Caco-2 (cell line): ENCODE measurements at regions not wholly inside any gene's neighbourhood (a gene's known extent, or its start where the extent isn't known, plus 50 kb on each side); places are given as distances from the start of the nearest gene placed in this dataset.

Experiments used
- BruUV-seq: library from RNA; stranded (reverse); fragments of 400-500 nt; replicated peaks from 2 replicates; lab custom pipeline; 2021; lab: Mats Ljungman, UMichigan
- CTCF ChIA-PET: fragments of 300-600 bp; sonication (Branson Sonifier 250); formaldehyde crosslinking; loops from one replicate; lab custom pipeline; 2022; ENCODE audit warnings: antibody characterized with exemption; lab: Charles Lee
- POLR2A ChIA-PET: fragments of 300-600 bp; sonication (Branson Sonifier 250); formaldehyde crosslinking; loops from one replicate; lab custom pipeline; 2022; ENCODE audit warnings: antibody characterized with exemption; lab: Charles Lee
- DNase-seq, 2 experiments: peaks; one replicate each; pipeline versions ENCODE4 v3.0.0 to v3.0.0-alpha.2; 2020 to 2022
- H3K27me3 ChIP-seq: replicated peaks from 2 replicates; pipeline ENCODE4 v1.6.0; 2011; ENCODE audit warnings: low read length; ENCODE audit not compliant: control insufficient read depth, insufficient read depth
- H3K36me3 ChIP-seq: 2 replicates; pipeline ENCODE4 v1.5.1; 2011; ENCODE audit warnings: low read length; ENCODE audit not compliant: control insufficient read depth, insufficient read depth
- H3K4me1 ChIP-seq: fragments of 250-450 bp; sonication (Bioruptor Pico); 2 replicates; pipeline ENCODE4 v1.5.1; 2020; ENCODE audit warnings: mild to moderate bottlenecking
- H3K4me3 ChIP-seq: 2 replicates; pipeline ENCODE4 v1.5.1; 2011; ENCODE audit warnings: low read depth, mild to moderate bottlenecking, control low read depth, low read length
- H3K9me3 ChIP-seq: fragments of 250-450 bp; sonication (Bioruptor Pico); 2 replicates; pipeline ENCODE4 v1.5.1; 2020; ENCODE audit warnings: mild to moderate bottlenecking, moderate library complexity
- H3K27ac Mint-ChIP-seq: one replicate; pipeline ENCODE4 v1.8.0; 2022; ENCODE audit warnings: mixed read lengths; ENCODE audit not compliant: unreplicated experiment
- H3K27me3 Mint-ChIP-seq: one replicate; pipeline ENCODE4 v1.8.0; 2022; ENCODE audit warnings: mixed read lengths; ENCODE audit not compliant: insufficient read depth, unreplicated experiment
- H3K36me3 Mint-ChIP-seq: one replicate; pipeline ENCODE4 v1.8.0; 2022; ENCODE audit warnings: mild to moderate bottlenecking, mixed read lengths; ENCODE audit not compliant: insufficient read depth, unreplicated experiment
- H3K4me1 Mint-ChIP-seq: one replicate; pipeline ENCODE4 v1.8.0; 2022; ENCODE audit warnings: low read depth, mixed read lengths; ENCODE audit not compliant: unreplicated experiment
- H3K4me3 Mint-ChIP-seq: one replicate; pipeline ENCODE4 v1.8.0; 2022; ENCODE audit warnings: mild to moderate bottlenecking, moderate library complexity, mixed read lengths; ENCODE audit not compliant: unreplicated experiment
- H3K9me3 Mint-ChIP-seq: one replicate; pipeline ENCODE4 v1.8.0; 2022; ENCODE audit warnings: mixed read lengths; ENCODE audit not compliant: unreplicated experiment
- CTCF ChIP-seq, 2 experiments: fragments of 200-600 bp in 1 of 2; IDR thresholded peaks; 1 replicate in 1 of 2; 2 replicates in 1 of 2; pipeline versions ENCODE4 v1.5.1 to v1.8.0; 2011 to 2022; ENCODE audit warnings: antibody characterized with exemption in 1 of 2, control low read depth in 1 of 2, inconsistent platforms in 1 of 2, low read depth in 1 of 2, low read length in 1 of 2, mild to moderate bottlenecking in 1 of 2, moderate library complexity in 1 of 2; ENCODE audit not compliant: insufficient read depth in 1 of 2, severe bottlenecking in 1 of 2, unreplicated experiment in 1 of 2
- intact Hi-C: fragments of 100-400 bp; cut with micrococcal nuclease; formaldehyde crosslinking; loops from one replicate; pipeline ENCODE4 v1.10.0; 2022; ENCODE audit not compliant: unreplicated experiment

GRCh38 chr14:46490238-46490685 lies 161.3 kb downstream of the RPL10L start:
- H3K4me3 Mint-ChIP-seq, result no peak overlapping the region
- H3K27me3 Mint-ChIP-seq, result no peaks in the 10 kb centered on the region
- ChIA-PET POLR2A (no interaction called here), CTCF (no interaction called here)
- Histone ChIP-seq H3K36me3 (no peaks in the 10 kb centered on the region), H3K27me3 (no peaks in the 10 kb centered on the region), H3K4me3 (no peak overlapping the region), H3K4me1 (no peaks in the 10 kb centered on the region), H3K9me3 (no peaks in the 10 kb centered on the region)
- TF ChIP-seq CTCF (IDR thresholded peaks at IDR 0.05; ENCODE audit: insufficient read depth in 1 of 2, low read depth in 1 of 2, low read length in 1 of 2, severe bottlenecking in 1 of 2, unreplicated experiment in 1 of 2), result peak; percentile 38 to 56
- intact Hi-C loops, result loop anchor here (5.0 kb wide), 3 partner anchors 42 to 97 kb away; no protein-coding TSS in a partner anchor
- H3K4me1 Mint-ChIP-seq, result peaks cover 9% of the 10 kb centered on the region
- H3K9me3 Mint-ChIP-seq, result no peaks in the 10 kb centered on the region
- no peaks in the 10 kb centered on the region for H3K36me3 Mint-ChIP-seq
- no peak overlapping the region for H3K27ac Mint-ChIP-seq
- DNase-seq, result peak in 1 of 2 experiments; percentile 50
- BruUV-seq, result no TSS peak

GRCh38 chr14:46488374-46488773 lies 163.2 kb downstream of the RPL10L start:
- Histone ChIP-seq H3K4me1 (no peaks in the 10 kb centered on the region), H3K9me3 (no peaks in the 10 kb centered on the region), H3K4me3 (no peak overlapping the region), H3K36me3 (no peaks in the 10 kb centered on the region), H3K27me3 (no peaks in the 10 kb centered on the region)
- intact Hi-C loops, result no loop called here
- H3K36me3 Mint-ChIP-seq, result no peaks in the 10 kb centered on the region
- CTCF ChIA-PET, result no interaction called here
- no peak overlapping the region for H3K4me3 Mint-ChIP-seq
- no TSS peak for BruUV-seq
- H3K4me1 Mint-ChIP-seq, result peaks cover 9% of the 10 kb centered on the region
- DNase-seq, result no peak
- H3K9me3 Mint-ChIP-seq, result no peaks in the 10 kb centered on the region
- no peak for TF ChIP-seq CTCF (IDR thresholded peaks at IDR 0.05; ENCODE audit: insufficient read depth in 1 of 2, low read depth in 1 of 2, low read length in 1 of 2, severe bottlenecking in 1 of 2, unreplicated experiment in 1 of 2)
- no peak overlapping the region for H3K27ac Mint-ChIP-seq
- H3K27me3 Mint-ChIP-seq, result no peaks in the 10 kb centered on the region
- POLR2A ChIA-PET, result no interaction called here

- Mint-ChIP-seq H3K36me3 (no peaks in the 10 kb centered on the region), H3K27me3 (no peaks in the 10 kb centered on the region), H3K27ac (no peak overlapping the region), H3K4me1 (peaks cover 9% of the 10 kb centered on the region), H3K9me3 (no peaks in the 10 kb centered on the region), H3K4me3 (no peak overlapping the region)
- no peaks in the 10 kb centered on the region for H3K36me3 ChIP-seq
- ChIA-PET CTCF (no interaction called here), POLR2A (no interaction called here)
- no peak for TF ChIP-seq CTCF (IDR thresholded peaks at IDR 0.05; ENCODE audit: insufficient read depth in 1 of 2, low read depth in 1 of 2, low read length in 1 of 2, severe bottlenecking in 1 of 2, unreplicated experiment in 1 of 2)
- no peaks in the 10 kb centered on the region for H3K4me1 ChIP-seq
- BruUV-seq, result no TSS peak
- H3K4me3 ChIP-seq, result no peak overlapping the region
- no peaks in the 10 kb centered on the region for H3K9me3 ChIP-seq
- DNase-seq, result no peak
- no peaks in the 10 kb centered on the region for H3K27me3 ChIP-seq
- intact Hi-C loops, result no loop called here
Observed at GRCh38 chr14:46487582-46488350, 163.8 kb downstream of the RPL10L start.
